Frontal cortex (tissue), 3 donors: ENCODE measurements at regions not wholly inside any gene's neighbourhood (a gene's known extent, or its start where the extent isn't known, plus 50 kb on each side); places are given as distances from the start of the nearest gene placed in this dataset.
"Not testable (repeated sequence)": the region's sequence is repeated elsewhere in the genome, so short reads cannot be mapped to it uniquely, and the experiment has no call there.

Source experiments
- DNase-seq, 2 donors: peaks; one replicate each; pipeline ENCODE4 v3.0.0; 2012; ENCODE audit warnings: low spot score in 2 of 2
- FAIRE-seq: peaks from 2 replicates; lab custom pipeline; 2012; peaks lifted over from hg19 to GRCh38; lab: Jason Lieb, UNC
- donor health status: control.
- donor health status: control.
- donor health status: control.

DNA sequence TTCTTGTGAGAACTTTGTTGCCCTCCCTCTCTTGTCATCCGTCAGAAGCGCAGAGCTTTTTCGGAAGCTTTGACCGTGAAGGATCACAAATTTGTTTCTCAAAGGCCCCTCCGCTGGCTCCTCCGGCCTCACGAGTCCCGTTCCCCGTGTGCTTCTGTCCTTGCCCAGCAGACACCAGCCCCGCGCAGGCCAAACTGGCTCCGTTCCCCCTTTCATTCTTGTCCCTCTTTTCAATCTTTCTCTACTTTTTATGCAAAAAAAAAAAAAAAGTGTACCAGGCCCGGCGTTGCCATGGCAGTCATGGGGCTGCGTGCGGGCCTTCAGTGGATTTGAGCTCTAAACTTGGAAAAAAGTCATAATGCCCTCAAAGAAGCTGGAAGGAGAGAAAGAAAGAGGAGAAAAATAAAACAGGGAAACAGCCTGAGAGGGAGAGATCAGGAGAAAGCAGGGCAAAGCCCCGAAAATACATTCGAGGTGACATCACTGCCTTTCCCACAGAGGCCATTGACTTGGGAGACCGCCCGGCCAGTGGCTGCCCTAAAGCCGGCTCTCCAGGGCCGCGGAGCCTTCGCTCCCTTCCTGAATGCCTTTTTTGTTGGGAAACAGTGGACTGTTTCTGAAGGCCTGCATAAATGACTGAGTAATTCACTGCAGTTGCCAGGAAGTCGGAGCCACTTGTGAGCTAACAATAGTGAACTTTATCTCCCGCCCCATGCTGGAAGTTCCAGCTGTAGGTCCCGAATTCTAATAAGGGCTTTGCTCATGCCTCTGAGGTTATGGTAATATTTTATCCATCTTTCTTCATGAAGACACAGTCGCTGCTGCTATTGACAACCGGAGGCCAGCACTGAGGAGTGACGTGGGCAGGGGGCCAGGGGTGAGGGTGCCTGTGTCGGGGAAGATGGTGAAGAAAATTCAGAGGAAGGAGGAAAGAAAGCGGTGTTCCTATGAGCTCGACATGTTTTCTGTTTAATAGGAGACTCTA is 670.9 kb downstream of the QKI start:
- peak; percentile 67 to 70 for DNase-seq
- peak; percentile 97 for FAIRE-seq

DNA sequence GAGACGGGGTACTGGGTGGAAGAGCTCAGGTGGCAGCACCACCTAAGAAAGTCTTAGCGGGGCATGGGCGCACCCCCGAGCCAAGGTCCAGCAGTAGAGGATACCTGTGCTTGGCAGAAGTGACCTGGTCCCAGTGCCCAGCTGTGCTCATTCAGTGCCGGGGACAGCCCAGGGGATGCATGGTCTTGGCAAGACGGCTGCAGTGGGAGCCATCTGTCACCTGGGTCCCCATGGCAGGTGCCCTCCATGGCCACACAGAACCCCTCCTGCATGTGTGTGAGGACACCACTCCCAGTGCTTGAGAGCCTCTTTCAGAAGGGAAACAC is 664.7 kb downstream of the QKI start:
- no peak for DNase-seq
- FAIRE-seq: no peak

DNA sequence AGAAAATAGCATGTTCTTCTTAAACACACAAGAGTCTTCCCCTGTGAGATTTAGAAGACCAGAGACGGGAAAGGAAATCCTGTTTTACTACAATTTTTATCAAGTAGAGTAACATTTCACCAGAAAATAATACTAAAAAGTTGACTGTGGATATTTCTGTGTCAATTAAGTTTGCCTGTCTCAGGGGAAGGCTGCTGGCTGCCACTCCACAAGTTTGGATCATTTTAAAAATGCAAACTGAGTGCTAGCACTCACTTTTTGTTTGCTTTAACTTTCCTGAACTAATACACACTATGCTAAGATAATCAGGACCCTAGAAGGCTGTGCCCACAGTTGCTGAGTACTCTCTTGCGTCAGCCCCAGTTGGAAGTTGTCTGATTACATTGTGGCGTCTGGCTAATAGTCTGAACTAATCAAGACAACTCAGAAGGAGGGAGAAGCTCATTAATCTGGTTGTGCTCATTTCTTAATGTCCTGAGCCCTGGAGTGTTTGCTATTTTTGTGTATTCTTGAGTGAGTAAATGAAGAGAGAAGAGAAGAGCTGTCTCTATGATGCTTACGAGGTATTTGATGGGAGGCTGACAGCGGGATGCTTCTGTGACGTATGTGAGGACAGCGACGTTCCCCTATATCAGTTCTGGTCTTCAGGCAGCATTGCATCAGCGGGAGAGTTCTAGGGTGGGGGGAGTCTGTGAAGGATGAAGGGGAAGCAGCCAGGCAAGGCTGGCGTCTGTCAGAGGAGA is 664.2 kb downstream of the QKI start:
- DNase-seq: no peak
- no peak for FAIRE-seq

GRCh38 chr6:164076818-164077532 is 662.5 kb downstream of the QKI start:
- not testable (repeated sequence) for FAIRE-seq, DNase-seq

GRCh38 chr6:164075981-164076615 is 661.6 kb downstream of the QKI start:
- DNase-seq (no peak), FAIRE-seq (no peak)

GRCh38 chr6:164072240-164072666 is 657.7 kb downstream of the QKI start:
- FAIRE-seq (no peak), DNase-seq (no peak)

DNA sequence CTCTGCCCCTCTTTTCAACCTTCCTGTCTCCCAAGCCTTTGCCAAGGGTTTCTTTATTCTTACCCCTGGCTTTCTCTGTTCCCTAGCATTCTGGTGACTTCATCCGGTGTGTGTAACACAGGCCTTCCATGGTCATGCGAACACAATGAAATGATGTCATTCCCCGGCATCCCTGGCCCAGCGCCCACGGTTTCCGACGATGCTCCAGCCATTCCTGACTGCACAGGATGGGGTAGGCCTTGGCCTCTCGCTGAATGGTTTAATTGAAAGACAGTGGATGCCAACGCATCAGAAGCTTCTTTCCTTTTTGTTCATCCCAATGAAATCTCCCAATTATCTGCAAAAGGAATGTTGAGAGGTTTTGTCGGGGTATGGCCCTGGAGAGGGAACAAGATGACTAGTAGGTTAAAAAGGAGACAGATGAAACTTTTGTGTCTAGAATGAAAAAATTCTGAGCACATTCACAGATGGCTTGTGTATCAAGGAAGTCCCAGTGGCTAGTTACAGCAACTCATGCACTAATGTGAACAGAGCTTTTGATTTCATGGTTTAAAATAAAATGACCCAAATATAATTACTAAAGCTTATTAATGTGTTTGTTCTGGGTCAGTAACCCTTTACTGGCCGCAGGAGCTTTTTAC is 655.0 kb downstream of the QKI start:
- FAIRE-seq: no peak
- DNase-seq: no peak

DNA sequence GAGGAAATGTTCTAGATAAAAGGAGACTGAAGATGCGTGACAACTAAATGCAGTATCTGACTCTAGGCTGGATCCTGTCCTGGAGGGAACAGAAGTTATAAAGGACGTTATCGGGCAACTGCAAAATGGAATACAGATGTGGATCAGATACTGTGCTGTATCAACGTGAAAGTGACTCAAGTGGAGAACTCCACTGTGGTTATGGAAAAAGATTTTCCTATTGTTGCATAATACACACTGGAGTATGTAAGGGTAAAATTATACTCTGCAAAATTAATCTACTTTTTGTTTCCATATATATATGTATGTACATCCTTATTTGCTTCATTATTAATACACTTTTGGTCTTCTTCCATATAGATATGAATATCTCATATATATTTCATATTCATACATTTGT is 654.0 kb downstream of the QKI start:
- no peak for DNase-seq
- FAIRE-seq: no peak

GRCh38 chr6:164066766-164067165 is 652.2 kb downstream of the QKI start:
- DNase-seq (no peak), FAIRE-seq (no peak)

- DNase-seq: no peak
- no peak for FAIRE-seq
These were observed 651.8 kb downstream of the QKI start for GRCh38 chr6:164066335-164066734.

- DNase-seq (no peak), FAIRE-seq (no peak)
These were observed 648.8 kb downstream of the QKI start for GRCh38 chr6:164063346-164063745.

DNA sequence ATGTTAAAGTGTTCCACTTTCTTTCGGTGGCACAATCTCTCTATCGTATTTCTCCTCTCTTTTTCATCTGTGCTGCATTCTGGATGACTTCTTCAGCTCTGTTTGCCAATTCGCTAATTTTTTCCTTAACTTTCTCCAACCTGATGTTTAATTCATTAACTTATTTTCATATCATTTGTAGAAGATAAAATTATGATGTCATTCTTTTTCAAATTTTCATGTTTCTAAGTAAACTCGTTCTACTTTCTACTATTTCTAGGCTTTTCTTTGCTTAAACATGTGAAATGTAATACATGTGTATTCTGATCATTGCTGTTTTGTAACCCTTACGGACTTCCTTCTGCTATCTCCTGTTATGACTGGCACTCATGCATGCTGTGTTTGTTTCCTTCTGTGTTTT is 648.4 kb downstream of the QKI start:
- DNase-seq: no peak
- no peak for FAIRE-seq

GRCh38 chr6:164057876-164058275 is 643.4 kb downstream of the QKI start:
- FAIRE-seq (no peak), DNase-seq (no peak)

GRCh38 chr6:164051427-164051826 is 636.9 kb downstream of the QKI start:
- FAIRE-seq (no peak), DNase-seq (no peak)

DNA sequence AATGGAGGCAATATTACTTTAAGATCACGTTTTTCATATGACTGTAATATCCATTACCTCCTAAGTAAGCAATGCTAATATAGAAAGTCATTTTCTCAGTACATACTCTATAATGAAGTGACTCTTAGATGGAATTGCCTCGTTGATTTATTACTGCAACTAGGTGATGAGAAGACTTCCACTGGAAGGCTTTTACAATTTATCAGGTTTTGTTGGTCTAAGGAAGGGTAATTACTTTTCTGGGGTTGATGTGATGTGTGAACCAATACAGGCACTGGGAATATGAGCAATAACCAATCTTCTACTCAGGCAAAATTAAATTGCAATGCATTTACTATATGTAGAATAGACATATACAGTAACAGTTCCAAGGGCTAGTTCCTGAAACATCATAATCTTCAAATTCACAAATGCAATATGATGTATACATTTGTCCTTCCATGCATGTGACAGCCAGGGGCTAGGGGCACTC is 635.0 kb downstream of the QKI start:
- no peak for DNase-seq
- no peak for FAIRE-seq

GRCh38 chr6:164048840-164049516 is 634.5 kb downstream of the QKI start:
- DNase-seq (no peak), FAIRE-seq (no peak)

DNA sequence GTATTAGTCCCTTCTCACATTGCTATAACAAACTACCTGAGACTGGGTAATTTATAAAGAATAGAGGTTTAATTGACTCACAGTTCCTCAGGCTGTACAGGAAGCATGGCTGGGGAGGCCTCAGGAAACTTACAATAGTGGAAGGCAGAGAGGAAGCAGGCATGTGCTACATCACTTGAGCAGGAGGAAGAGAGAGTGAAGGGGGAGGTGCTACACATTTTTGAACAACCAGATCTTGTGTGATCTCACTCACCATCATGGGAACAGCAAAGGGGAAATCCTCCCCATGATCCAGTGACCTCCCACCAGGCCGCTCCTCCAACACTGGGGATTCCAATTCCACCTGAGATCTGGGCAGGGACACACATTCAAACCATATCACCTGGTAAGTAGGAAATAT is 630.6 kb downstream of the QKI start:
- no peak for FAIRE-seq
- DNase-seq: no peak

- FAIRE-seq: not testable (repeated sequence)
These were observed 629.1 kb downstream of the QKI start for GRCh38 chr6:164043656-164044055.

GRCh38 chr6:164042212-164042611 is 627.7 kb downstream of the QKI start:
- no peak for DNase-seq

More at GRCh38 chr6:164043656-164044055, 629.1 kb downstream of the QKI start:
- DNase-seq: not testable (repeated sequence)

More at GRCh38 chr6:164042212-164042611, 627.7 kb downstream of the QKI start:
- FAIRE-seq: no peak
